ENCODE measurements at regions not wholly inside any gene's neighbourhood (a gene's known extent, or its start where the extent isn't known, plus 50 kb on each side); places are given as distances from the start of the nearest gene placed in this dataset.

GRCh38 chr5:136619556-136619955, 254.2 kb upstream of the TRPC7 start:
- TF ChIP-seq CTCF (IDR thresholded peaks at IDR 0.05), result no peak
- no peak for TF ChIP-seq POLR2A (IDR thresholded peaks at IDR 0.05)
- no peak for TF ChIP-seq POLR2AphosphoS5 (IDR thresholded peaks at IDR 0.05)
